ENCODE measurements at regions not wholly inside any gene's neighbourhood (a gene's known extent, or its start where the extent isn't known, plus 50 kb on each side); places are given as distances from the start of the nearest gene placed in this dataset.

DNA sequence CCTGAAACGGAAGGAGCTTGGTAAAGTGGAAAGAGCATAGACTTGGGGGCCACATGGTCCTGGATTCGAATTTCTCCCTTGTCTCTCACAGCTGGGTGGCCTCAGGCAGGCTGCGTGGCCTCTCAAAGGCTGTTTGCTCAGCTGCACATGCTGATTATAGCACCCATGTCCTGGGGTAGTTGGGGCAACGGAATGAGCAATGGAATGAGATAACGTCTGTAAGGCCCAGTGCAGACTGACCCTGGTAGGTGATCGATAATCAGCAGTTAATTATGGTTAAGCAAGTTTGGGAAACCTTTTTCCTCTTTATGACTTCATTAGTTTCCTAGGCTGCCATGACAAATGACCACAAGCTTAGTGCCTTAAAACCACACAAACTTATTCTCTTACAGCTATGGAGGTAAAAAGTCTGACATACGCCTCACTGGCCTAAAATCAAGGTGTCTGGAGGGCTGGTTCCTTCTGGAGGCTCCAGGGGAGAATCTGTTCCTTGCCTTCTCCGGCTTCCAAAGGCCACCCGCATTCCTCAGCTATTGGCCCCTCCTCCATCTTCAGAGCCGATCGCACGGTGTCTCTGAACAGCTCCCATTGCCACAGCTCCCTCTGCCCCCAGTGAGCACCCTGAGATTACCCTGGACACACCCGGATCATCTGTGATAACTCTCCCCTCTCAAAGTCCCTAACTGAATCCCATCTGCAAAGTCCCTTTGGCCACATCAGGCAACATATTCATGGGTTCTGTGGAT is 294.9 kb upstream of the FOXF1 start:
- H3K4me3 ChIP-seq (ENCODE audit: low read depth, low read length), result no peak overlapping the region
- DNase-seq (ENCODE audit: low read depth), result no peak
- TF ChIP-seq, protein P1, sequence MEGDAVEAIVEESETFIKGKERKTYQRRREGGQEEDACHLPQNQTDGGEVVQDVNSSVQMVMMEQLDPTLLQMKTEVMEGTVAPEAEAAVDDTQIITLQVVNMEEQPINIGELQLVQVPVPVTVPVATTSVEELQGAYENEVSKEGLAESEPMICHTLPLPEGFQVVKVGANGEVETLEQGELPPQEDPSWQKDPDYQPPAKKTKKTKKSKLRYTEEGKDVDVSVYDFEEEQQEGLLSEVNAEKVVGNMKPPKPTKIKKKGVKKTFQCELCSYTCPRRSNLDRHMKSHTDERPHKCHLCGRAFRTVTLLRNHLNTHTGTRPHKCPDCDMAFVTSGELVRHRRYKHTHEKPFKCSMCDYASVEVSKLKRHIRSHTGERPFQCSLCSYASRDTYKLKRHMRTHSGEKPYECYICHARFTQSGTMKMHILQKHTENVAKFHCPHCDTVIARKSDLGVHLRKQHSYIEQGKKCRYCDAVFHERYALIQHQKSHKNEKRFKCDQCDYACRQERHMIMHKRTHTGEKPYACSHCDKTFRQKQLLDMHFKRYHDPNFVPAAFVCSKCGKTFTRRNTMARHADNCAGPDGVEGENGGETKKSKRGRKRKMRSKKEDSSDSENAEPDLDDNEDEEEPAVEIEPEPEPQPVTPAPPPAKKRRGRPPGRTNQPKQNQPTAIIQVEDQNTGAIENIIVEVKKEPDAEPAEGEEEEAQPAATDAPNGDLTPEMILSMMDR (IDR thresholded peaks at IDR 0.05; ENCODE audit: low read depth, low read length, missing control alignments), result no peak

DNA sequence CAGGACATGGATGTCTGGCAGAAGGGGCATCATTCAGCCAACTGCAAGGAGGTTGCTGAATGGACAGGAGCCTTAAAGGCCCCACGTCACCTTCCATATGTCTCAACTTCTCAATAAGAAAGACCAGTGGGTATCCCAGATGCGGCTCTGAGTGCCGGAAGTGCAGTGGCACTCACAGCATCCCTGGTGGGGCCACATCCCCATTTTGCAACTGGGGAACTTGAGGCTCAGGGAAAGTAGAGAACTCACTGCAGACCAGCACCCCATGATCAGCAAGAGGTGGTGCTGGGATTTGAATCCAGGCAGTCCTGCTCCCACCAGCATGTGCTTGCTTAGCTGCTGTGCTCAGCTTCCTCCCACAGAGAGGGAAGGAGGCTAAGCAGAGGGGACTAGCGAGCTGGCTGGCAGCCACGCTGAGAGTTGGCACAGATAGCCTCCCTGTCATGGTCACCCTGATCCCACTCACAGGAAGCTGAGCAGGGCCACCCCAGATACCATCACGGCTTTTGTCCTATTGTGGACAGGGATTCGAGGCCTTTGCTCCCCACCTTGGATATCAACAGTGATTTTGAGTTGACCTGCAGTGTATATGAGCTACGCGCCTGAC is 294.2 kb upstream of the FOXF1 start:
- no peak for DNase-seq (ENCODE audit: low read depth)
- TF ChIP-seq, protein P1 (IDR thresholded peaks at IDR 0.05; ENCODE audit: low read depth, low read length, missing control alignments), result no peak
- H3K4me3 ChIP-seq (ENCODE audit: low read depth, low read length), result no peak overlapping the region

DNA sequence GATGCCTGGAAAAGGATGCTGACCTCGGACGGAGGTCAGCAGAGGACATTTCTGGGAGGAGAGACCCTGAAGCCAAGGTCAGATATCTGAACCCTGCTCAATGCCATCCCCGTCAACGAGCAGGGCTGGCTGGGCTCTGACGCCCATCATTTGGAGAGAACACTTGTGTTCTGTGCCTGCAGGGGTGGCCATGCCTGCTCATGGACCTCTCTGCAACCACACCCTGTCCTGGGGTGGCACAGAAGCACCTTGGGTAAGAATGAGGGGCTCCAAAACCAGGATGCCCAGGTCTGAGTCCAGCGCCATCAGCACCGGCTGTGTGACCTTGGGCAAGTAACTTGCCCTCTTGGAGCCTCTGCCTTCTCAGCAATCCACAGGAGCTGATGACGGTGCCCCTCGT is 293.7 kb upstream of the FOXF1 start:
- TF ChIP-seq, protein P1 (IDR thresholded peaks at IDR 0.05; ENCODE audit: low read depth, low read length, missing control alignments), result no peak
- H3K4me3 ChIP-seq (ENCODE audit: low read depth, low read length), result no peak overlapping the region
- DNase-seq (ENCODE audit: low read depth), result no peak

DNA sequence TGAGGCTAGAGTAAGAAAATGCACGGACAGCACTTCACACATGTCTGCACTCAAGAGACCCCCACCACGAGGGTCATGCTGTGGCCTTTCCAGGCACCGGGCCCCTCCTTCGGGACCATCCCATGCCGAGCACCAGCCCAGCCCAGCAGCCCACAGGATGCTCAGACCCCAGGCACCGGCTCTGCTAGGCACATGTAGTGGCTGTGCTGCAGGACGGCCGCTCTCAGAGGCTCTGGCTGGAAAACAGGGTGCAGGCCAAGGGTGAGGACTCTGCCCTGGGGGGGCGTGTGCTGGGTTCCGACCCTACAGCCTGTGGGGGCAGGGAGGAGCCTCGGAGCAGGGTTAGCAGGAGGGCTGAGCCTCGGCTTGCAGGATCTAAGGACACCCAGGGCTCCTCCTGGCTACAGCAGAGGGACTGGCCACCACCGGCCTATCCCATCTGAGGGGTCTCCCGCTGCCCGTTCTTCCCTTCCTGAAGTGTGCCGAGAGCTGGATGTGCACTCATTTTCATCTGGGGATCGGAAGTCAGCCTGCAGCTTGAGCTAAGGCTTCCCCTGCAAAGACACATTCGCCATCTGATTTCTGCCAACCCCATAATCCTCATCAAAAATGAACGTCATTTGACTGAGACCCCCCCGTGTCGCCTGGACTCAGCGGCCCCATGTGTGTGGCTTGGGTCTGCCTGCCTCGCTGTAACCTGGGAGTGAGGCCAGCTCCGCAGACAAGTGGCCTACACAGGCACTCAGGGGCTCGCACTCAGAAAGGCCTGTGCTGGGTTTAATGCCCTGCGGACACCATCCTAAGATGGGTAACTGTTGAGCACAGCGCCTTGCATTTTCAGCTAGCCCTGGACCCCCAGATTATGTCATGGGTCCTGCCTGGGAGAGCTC is 293.1 kb upstream of the FOXF1 start:
- no peak overlapping the region for H3K4me3 ChIP-seq (ENCODE audit: low read depth, low read length)
- no peak for DNase-seq (ENCODE audit: low read depth)
- TF ChIP-seq, protein P1 (IDR thresholded peaks at IDR 0.05; ENCODE audit: low read depth, low read length, missing control alignments), result no peak

DNA sequence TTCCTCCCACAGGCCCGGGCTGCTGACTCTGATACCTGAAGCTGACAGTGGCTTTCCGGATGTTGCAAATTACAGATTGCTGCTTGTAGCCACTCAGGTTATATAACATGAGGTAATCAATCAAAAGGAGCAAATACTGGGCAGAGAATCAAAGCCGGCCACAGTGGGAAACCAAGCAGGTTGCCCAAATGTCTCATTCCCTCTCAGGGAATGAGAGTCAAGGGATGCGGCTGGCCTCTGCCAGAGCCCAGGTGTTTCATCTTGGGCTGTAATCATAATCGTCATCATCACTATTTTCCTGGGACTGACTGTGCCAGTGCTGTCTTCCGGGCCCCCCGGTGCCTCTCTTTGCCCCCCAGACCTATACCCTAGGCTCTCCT is 292.4 kb upstream of the FOXF1 start:
- no peak overlapping the region for H3K4me3 ChIP-seq (ENCODE audit: low read depth, low read length)
- TF ChIP-seq, protein P1 (IDR thresholded peaks at IDR 0.05; ENCODE audit: low read depth, low read length, missing control alignments), result no peak
- no peak for DNase-seq (ENCODE audit: low read depth)

DNA sequence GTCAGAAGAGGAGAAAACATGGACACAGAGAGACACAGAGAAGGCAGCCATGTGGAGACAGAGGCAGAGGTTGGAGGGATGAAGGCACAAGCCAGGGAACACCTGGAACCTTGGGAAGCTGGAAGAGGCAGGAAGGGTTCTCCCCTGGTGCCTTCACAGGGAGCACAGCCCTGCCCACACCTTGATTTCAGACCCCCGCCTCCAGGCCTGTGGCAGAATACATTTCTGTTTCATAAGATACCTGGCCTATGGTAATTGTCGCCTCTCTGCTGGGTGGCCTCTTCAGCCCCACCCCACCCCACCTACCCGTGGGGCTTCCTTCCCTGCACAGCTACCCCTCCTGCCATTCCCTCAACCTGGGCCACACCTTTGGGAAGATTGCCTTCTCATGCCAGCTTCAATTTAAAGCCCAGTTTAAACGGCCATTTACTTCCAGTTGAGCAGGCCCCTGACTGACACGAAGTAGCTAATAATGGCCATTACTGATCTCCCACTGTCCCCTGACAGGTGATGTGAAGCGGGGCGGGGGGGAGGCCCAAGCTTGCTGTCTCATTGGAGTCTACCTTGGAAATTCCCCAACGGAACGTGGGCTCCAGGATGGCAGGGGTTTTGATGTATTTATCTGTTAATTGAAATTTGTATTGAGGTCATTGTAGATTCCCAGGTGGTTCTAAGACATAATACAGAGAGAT is 291.7 kb upstream of the FOXF1 start:
- H3K4me3 ChIP-seq (ENCODE audit: low read depth, low read length), result no peak overlapping the region
- DNase-seq (ENCODE audit: low read depth), result no peak
- TF ChIP-seq, protein P1 (IDR thresholded peaks at IDR 0.05; ENCODE audit: low read depth, low read length, missing control alignments), result no peak

Measured in GM12864 (cell line).